ENCODE measurements at regions not wholly inside any gene's neighbourhood (a gene's known extent, or its start where the extent isn't known, plus 50 kb on each side); places are given as distances from the start of the nearest gene placed in this dataset.
"Not testable (repeated sequence)": the region's sequence is repeated elsewhere in the genome, so short reads cannot be mapped to it uniquely, and the experiment has no call there.

- no peak for DNase-seq
Measured at GRCh38 chr1:188496506-188496905, 1667.8 kb downstream of the PLA2G4A start.

- no peak for DNase-seq
Measured at GRCh38 chr1:188497020-188497419, 1668.3 kb downstream of the PLA2G4A start.

GRCh38 chr1:188499690-188500089 is 1670.9 kb downstream of the PLA2G4A start:
- no peak for DNase-seq

- no peak for DNase-seq
Measured at GRCh38 chr1:188514917-188515316, 1686.2 kb downstream of the PLA2G4A start.

- DNase-seq, result no peak
Measured at GRCh38 chr1:188517139-188517538, 1688.4 kb downstream of the PLA2G4A start.

GRCh38 chr1:188551176-188551575 is 1722.4 kb downstream of the PLA2G4A start:
- no peak for DNase-seq

GRCh38 chr1:188557053-188557452 is 1728.3 kb downstream of the PLA2G4A start:
- DNase-seq, result no peak

GRCh38 chr1:188582911-188583532 is 1754.3 kb downstream of the PLA2G4A start:
- no peak for DNase-seq

- no peak for DNase-seq
Measured at GRCh38 chr1:188584119-188584518, 1755.4 kb downstream of the PLA2G4A start.

- no peak for DNase-seq
Measured at GRCh38 chr1:188590641-188591040, 1761.9 kb downstream of the PLA2G4A start.

GRCh38 chr1:188594542-188595235 is 1765.9 kb downstream of the PLA2G4A start:
- no peak for DNase-seq

GRCh38 chr1:188599313-188599712 is 1770.6 kb downstream of the PLA2G4A start:
- DNase-seq, result no peak

- DNase-seq, result no peak
Measured at GRCh38 chr1:188611432-188611831, 1782.7 kb downstream of the PLA2G4A start.

GRCh38 chr1:188615321-188615720 is 1786.6 kb downstream of the PLA2G4A start:
- no peak for DNase-seq

GRCh38 chr1:188620236-188620635 is 1791.5 kb downstream of the PLA2G4A start:
- DNase-seq, result no peak

- DNase-seq, result no peak
Measured at GRCh38 chr1:188641566-188642211, 1812.9 kb downstream of the PLA2G4A start.

GRCh38 chr1:188642704-188643103 is 1814.0 kb downstream of the PLA2G4A start:
- DNase-seq, result peak; percentile 58

GRCh38 chr1:188652678-188653077 is 1823.9 kb downstream of the PLA2G4A start:
- no peak for DNase-seq

GRCh38 chr1:188655966-188656365 is 1821.7 kb downstream of the BRINP3 start:
- not testable (repeated sequence) for DNase-seq

- DNase-seq, result no peak
Measured at GRCh38 chr1:188660572-188660971, 1817.1 kb downstream of the BRINP3 start.

GRCh38 chr1:188665477-188665876 is 1812.2 kb downstream of the BRINP3 start:
- no peak for DNase-seq

GRCh38 chr1:188668083-188668482 is 1809.6 kb downstream of the BRINP3 start:
- DNase-seq, result no peak

GRCh38 chr1:188669728-188670382 is 1807.8 kb downstream of the BRINP3 start:
- peak; percentile 6 for DNase-seq

GRCh38 chr1:188670837-188671236 is 1806.8 kb downstream of the BRINP3 start:
- DNase-seq, result no peak
